ENCODE measurements at regions not wholly inside any gene's neighbourhood (a gene's known extent, or its start where the extent isn't known, plus 50 kb on each side); places are given as distances from the start of the nearest gene placed in this dataset.
A peak's percentile ranks its signal among the peaks of the same experiment; 100 is the strongest.

DNA sequence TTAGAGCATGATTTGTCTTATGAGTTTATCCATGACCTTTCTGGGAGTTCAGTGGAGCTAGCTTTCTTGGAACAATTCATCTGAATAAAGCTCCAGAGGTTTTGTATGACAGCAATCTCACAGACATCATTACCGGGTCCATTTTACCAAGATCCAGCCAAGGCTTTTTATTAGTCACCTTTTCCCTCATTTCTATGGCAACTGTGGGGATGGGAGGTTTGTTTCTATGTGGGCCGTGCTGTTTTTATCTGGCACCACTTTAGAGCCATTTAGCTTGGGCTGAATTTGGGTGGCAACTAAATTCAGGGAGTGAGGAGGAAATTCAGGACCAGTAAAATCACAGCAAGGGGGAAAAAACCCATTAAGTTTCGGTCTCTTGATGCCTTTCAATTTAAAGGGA is 245.7 kb downstream of the NSG2 start:
- DNase-seq (ENCODE audit: low read depth) = peak; percentile 5

DNA sequence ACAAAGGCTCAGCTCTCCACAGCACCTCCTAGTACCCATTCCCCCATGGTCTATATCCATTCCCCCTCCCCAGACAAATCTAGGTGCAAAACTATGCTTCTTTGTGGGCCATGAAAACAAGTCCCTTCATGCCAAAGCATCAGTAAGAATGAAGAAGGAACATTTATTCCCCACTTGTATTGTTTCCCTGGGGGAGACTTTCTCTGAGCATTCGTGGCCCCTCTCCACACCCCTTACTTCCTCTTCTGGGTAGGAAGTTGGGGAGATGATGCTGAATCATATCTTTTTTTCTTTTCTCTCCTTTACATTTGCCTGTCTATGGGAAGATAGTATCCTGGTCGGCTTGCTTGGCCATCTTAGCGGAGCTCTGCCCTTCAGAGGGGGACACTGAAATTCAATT is 246.8 kb downstream of the NSG2 start:
- no peak for DNase-seq (ENCODE audit: low read depth)

DNA sequence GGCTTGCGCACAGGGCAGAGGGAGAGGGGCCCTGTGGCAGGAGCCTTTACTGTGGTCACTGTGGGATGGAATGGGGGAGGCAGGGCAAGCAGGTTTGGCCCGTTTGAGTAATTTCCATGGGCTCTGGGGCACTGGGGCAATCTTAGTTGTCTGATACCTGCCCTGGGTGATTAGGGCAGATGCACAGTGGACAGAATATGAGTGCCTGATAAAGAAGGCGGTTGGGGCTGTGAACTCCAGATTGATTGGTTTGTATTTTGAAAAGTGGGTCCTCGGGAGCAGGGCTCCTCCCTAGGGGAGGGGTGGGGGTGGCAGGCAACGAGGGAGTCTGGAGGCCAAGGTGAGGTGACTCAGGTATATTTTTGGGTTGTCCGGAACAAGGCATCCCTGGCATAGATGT is 247.5 kb downstream of the NSG2 start:
- DNase-seq (ENCODE audit: low read depth) = no peak

DNA sequence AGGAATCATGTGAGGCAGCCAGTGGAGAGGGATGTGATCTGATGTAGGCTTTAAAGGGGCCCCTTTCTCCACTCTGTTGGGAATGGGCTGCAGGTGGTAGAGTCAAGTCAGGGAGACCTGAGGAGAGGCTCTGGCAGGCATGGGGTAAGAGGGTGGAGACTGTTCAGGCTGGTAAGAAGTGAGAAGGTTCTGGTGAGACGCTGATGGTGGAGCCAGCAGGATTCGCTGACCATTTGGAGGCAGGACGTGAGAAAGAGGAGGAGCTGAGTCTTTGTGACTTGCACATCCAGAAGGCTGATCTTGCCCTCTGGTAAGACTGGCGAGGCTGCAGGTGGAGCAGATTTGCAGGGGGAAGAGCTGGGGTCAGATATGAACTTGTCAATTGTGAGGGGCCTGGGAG is 248.0 kb downstream of the NSG2 start:
- DNase-seq (ENCODE audit: low read depth) = no peak

DNA sequence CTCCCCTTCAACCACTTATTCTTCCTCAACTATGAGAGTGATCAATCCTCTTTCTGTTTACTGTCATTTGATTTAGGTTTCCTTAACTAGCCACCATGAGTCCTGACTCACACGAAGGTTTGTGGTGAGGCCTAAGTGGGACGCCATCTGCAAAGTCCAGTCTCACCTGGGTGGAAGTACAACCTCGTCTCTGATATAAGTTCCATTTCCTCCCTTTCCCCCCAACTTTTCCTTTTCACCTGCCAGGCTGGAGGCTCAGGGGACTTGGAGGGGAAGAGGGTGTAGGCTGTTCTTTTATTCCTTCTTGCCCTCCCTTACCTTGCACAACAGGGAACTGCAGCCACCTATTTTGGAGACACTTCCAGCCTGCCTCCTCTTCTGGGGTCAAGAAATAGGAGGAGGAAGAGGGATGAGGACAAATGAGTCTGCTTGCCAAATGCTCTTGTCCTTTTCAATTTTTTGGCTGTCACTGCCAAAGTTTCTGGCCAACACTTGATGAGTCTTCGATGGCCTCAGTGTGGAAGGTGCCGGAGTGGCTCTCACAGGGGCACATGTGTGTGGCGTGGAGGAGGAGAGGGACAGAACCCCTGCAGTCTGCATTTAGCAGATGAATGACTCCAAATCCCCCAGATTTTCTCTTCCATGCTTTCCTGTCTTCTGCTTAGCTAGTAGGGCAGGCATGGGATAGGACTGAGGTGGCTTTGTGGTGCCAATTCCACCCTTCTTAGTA is 249.6 kb downstream of the NSG2 start:
- no peak for DNase-seq (ENCODE audit: low read depth)

DNA sequence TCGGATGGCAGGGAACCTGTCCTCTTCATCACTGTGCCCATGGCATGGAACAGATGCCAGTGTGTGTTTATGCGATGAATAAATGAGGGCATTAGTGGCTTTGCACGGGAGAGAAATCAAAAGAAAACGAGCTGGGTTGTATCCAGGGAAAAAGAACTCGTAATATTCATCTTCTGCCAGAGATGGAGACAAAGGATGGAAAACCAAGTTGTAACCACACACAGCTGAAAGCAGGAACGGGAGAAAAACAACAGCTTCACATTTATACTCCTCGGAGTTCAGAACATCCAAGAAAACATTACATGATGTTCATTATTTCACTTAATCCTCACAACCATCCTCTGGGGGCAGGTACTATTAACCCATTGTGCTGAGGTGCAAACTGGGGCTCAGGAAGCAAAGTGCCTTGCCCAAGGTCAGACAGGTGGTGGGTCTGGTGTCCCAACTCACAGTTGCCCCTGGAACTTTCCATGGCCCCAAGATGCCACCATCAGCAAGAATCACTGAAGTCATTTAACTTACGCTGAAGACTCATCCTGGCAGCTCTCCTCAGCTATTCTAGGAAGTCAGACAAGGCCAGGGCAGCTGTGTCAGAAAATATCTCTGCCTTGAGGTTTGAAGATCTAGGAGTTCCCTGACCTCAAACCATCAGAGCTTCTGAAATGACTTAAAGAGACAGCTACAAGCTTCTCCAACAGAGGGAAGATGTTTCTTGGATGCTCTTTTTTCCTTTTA is 250.4 kb downstream of the NSG2 start:
- no peak for DNase-seq (ENCODE audit: low read depth)

DNA sequence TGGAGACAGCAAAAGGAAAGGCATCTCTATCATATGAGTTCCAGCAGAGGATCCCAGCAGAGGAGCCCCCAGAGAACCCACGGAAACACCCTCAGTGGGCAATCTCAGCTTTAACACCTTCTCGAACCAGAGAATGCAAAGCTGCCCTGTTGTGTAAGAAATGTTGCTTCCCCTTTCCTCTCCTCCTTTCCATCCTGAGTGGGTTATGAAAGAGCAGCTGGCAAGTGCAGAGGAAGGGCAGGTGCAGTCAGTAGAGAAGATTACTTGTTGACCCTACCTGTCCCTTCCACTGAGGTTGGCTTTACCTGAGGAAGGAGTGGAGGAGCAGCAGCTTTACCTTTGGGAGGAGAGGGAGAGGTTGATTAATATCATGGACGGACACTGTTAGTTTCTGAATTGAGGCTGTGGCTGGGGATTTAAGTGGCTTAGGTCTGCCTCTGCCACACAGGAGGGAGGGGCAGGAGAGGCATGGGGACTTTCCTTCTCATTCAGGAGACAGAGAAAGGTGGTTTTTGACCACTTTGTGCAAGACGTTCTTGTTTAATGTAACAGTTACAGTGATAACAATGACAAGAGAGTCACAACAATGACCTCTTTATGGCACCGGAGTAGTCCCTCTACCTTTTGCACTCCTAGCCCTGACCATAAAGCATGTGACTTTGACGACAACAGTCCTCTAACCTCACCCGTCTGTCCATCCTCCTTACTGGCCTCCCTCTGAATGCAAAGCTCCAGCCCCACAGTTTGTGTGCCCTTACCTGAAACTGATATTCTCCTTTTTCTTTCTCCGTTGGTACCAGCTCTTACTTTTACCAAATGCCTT is 254.8 kb downstream of the NSG2 start:
- DNase-seq (ENCODE audit: low read depth) = no peak

DNA sequence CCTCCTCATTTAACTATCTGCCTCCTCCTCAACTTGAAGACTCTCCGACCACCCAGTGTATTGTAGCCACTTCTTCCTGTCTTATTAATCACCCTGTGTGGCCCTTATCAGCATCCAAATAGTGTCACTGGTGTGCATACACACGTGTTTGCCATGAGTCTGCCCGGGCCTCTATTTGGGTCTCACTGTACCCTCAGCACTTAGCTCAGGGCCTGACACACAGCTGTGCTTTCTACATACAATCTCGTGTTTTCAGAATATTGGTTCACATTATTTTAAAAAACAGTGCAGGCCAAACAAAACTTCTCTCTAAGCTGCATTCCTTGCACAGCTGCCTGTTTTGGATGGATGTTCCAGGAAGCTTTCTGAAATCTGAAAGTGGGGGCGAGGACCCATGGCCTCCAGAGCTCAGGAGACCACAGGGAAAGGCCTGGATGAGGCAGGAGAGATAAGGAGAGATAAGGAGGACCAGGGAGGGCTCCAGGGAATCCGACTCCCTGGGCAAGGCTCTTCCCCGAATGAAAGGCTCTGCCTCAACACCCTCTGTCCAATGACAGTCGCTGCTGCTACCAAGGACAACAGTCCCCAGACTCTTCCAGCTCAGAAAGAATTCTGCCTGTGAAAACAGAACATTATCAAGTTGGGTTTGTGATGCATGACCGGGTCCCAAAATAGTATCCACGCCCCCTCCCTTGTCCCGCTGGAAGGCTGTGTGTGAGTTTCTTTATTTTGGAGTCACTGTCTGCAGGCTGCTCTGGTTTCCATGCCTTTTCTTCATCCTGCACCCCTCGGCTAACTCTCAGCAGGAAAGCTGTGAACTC is 255.6 kb downstream of the NSG2 start:
- no peak for DNase-seq (ENCODE audit: low read depth)

DNA sequence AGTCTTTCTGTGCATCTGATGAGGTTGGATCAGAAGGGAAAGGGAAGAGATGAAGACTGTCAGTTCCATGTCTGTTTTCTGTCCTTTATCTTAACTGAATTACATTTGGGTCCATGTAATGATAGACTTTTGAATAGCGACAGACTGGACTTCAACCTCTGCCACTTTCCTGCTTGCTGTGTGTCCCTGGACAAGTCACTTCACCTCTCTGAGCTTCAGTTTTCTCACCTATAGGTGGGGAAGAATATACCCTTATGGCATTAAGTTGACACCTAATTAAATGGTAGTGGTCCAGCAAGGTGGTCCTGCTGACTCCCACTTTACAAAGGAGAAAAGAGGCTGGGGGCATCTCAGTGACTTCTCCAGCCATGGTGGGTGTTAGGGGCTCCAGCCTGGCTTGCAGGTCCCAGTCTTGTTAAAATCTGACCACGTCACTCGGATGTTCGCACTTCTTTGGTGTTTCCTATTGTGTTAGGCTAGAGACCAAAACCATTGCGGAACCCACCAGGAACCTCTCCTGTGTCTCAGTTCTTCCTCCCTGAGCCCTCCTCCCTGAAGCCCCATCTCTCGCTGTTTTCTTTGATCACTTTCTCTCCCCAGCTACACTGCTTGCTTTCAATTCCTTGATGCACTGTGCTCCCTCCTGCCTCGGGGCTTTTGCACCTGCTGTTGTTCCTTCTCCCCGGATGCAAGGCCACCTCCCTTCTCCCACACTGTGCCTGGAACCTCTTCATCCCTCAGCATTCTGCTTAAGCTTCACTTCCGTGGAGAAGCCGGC is 256.5 kb downstream of the NSG2 start:
- DNase-seq (ENCODE audit: low read depth) = no peak

DNA sequence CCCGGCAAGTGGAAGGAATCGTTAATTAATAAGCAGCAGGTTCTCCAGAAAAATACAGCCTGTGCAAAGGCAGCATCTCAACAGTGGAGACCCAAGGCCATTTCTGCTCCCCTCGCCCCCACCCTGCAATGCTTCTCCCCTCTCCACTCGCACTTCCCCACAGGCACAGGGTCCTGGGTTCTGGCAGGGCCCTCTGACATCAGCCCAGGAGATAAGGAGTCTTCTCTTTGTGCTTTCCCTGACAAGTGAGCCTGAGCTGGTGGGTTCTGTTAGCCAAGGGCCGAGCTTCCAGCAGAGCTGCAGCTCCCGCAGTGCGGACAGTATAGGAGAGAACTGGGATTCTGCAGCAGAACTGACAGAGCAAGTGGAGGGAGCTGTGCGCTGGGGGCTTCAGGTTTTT is 257.5 kb downstream of the NSG2 start:
- no peak for DNase-seq (ENCODE audit: low read depth)

DNA sequence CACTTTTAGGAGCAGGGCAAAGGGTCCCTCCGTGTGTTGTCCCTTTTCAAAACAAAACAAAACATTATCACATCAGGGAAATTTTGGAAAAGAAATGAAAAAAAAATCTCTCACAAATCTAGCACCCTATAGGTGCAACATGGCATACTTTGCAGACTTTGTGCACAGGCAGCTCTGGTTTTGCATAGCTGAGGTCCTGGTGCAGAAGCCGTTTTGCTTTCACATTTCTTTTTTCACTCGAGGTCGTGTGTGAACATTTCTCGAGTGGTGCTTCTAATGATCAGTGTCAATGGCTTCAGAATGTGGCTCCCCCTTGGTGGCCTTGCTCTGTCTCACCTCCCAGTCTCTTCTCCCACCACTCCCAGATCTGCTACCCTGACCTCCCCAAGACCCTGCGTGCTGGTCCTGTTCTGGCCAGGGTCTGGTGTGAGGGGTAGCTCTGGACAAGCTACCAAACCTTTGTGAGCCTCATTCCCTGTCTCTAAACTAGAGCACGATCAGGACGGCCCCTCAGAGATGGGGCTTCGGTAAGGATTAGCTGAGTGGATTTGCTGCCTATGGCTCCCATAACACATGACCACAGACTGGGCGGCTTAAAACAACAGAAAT is 258.0 kb downstream of the NSG2 start:
- DNase-seq (ENCODE audit: low read depth) = no peak

DNA sequence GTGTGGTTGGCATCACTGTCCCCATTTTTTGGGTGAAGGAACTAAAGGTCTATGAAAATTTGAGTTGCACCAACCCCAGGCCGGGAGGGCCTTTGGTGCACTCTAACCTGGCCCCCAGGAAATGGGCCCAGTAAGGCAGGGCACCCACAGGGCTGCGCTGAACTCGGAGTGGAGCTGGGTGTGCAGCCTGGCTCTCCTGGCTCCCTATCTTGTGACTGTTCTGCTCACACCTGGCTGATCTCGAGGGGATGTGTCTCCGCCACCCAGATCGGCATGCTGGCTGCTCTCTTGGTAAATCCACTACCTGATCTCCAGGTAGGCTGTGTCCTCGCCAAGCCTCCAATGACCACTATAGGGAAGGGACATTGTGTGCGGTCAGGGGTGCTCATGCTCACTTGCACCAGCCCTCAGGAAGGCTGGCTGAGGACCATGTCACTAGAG is 259.8 kb downstream of the NSG2 start:
- DNase-seq (ENCODE audit: low read depth) = no peak

DNA sequence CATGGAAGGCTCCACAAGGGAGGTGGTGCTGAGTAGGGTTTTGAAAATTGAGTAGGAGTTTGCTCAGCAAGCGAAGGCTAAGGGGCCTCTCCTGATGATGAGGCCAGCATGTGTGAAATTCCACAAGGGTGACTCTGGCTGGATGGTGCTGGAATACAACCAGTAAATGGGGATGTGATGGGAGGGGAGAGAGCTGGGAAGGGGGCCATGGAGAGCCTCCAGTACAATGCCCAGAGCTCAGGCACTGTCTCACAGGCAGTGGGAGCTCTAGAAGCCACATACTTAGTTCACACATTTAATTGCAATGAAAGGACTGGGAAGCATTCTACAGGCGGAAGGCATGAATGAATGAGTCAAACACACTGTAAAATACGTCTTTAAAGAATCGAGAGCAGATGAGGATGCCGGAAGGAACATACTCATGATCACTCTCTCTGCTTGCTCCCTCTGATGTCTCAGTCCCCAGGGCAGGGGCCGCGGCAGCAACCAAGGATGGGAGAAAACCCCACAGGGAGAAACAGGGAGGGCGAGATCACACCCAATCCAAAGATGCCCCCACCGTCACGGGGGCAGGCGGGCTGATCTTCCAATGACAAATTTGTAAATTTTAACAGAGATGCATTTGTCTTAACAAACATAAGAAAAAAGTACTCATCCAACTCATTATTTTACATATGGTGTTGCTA is 261.0 kb downstream of the NSG2 start:
- no peak for DNase-seq (ENCODE audit: low read depth)

DNA sequence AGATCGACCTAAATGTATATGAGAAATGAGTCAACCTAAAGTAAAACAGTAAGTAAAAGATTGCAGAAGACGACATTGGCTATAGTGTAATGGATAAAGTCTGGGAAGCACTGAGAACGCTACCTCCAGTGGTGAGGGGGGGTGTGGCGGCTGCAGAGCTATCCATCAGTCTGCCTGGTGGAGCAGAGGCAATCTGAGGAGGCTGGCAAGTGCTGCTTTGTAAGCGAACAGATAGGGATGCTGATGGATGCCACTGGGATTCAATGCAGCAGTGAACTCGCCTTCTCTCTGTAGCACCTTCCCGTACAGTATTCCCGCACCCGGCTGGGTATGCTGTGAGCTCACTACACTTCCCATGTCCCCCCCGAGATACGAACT is 261.5 kb downstream of the NSG2 start:
- no peak for DNase-seq (ENCODE audit: low read depth)

DNA sequence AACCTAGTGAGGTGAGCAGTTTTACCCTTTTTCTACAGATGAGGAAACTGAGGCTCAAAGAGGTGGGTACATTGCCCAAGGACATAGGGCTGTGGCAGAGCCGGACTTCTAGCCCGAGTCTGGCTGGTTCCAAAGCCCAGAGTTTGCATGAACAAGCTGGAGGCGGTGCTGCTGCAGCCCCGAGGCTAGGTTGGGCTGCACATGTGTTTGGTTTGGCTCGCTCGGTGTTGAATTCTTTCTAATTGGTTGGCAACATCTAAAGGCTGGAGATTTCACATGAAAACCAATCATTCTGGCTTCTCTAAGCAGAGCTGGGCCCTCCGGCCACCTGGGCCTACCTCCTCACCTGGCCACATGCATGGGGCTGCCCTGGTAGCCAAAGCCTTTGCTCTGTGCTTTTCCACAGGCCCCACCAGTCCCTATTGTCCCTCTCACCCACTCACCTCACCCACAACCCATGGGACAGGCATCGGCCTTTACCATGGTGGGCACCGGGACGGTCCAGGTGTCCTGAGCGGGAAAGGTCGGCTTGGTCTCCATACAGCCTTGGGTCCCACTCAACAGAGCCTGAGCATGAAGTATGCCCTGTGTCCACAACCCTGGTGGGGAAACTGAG is 262.3 kb downstream of the NSG2 start:
- no peak for DNase-seq (ENCODE audit: low read depth)

DNA sequence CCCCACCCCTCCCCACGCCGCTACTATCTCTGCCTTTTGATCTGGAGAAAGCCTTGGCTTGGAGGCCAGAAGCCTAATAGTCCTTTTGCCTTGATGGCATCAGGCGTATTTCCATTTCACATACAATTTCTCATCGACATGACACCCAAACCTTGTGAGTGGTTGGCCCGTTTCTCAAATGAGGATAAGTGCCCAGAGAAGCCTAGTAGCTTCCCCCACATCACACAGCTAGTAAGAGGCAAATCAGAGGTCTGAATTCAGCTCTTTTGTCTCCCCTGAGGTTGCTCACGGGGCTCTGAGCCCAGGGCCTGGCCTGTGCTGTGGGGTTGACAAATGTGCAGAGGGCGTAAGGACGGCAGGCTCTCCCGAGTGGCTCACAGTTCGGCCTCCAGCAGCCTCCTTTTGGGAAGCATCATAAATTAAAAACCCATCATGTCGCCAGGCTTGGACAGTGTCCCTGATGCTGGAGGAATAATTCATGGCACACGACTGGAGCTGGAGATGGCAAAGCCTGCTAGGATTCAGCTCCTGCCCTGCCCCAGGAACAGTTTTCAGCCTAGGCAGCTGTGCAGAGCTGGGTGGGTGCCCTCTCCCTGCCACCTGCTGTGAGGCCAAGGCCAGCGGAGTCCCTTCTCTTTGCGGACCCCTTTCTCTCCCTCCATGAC is 263.8 kb downstream of the NSG2 start:
- DNase-seq (ENCODE audit: low read depth) = no peak

DNA sequence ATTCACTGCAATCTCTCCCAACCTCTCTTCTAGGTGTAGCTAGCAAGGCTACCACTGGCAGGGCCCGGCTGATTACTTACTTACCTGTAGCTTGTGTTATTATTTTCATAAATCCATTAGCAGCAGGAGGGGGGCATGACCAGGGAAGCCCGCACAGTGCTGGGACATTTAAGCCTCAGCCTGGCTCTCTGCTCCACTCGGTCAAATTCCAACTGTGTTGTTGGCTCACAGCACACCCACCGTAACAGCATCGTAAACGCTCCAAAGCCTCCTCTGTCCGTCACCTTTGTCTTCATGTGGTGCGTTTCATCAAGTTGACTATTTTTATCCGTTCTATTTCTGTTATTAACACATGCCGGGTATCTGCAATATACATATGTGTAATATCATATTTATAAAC is 264.7 kb downstream of the NSG2 start:
- DNase-seq (ENCODE audit: low read depth) = no peak

DNA sequence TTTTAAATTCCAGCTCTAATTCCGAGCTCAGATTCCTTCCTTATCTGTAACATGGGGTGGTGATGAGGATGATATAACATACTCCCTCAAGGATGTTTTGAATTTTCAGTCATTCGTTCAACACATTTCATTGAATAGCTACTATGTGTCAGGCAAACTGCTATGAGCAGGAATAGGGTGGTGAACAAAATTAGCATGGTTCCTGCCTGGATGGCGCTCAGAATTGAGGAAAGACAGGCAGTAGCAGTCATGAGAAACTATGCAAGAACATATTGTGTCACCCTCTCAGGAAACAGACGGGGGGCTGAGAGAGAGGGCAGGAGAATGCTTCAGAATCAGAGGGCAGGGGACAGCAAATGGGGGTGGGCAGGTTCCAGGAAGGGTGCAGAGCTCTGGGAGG is 265.2 kb downstream of the NSG2 start:
- no peak for DNase-seq (ENCODE audit: low read depth)

DNA sequence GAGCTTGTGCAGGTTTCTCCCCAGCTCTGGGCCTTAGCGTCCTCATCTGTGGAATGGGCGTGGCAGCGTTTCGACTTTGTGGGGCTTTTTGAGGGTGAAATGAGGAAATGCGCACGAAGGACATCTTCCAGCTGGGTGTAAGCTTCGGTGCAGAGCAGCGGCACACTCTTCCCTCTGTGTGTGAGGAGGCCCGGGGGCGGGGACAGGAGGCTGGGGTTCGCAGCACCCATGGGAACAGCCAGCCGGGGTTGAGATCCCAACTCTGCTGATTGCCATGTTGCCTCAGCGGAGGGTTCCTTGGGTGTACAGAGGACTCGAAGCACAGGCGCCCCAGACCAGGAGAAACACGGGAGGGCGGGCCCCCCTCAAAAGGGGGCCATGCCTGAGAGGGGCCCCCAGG is 265.6 kb downstream of the NSG2 start:
- no peak for DNase-seq (ENCODE audit: low read depth)

Data from stromal cell of bone marrow (primary cell).